Thyroid gland (tissue), 4 donors: ENCODE measurements at regions not wholly inside any gene's neighbourhood (a gene's known extent, or its start where the extent isn't known, plus 50 kb on each side); places are given as distances from the start of the nearest gene placed in this dataset.

Experiments used
- DNase-seq, 2 donors: peaks; one replicate each; pipeline ENCODE4 v3.0.0-alpha.2; 2019
- H3K27ac ChIP-seq, 3 donors: fragments of 200-600 bp; sonication (generic); 1 replicate in 2 of 3; 2 replicates in 1 of 3; pipeline ENCODE4 v1.5.1; 2016 to 2019; ENCODE audit warnings: mild to moderate bottlenecking in 1 of 3, moderate library complexity in 1 of 3
- H3K27me3 ChIP-seq: fragments of 200-600 bp; sonication (generic); one replicate; pipeline ENCODE4 v1.5.1; 2019
- H3K36me3 ChIP-seq, 2 donors: fragments of 200-600 bp; sonication (generic); one replicate each; pipeline ENCODE4 v1.5.1; 2016 to 2019
- H3K4me1 ChIP-seq, 2 donors: fragments of 200-600 bp; sonication (generic); one replicate each; pipeline ENCODE4 v1.5.1; 2017 to 2019
- H3K4me3 ChIP-seq, 3 donors: fragments of 200-600 bp; sonication (generic); replicated peaks in 1 of 3; 1 replicate in 2 of 3; 2 replicates in 1 of 3; pipeline ENCODE4 v1.5.1; 2016; ENCODE audit warnings: mild to moderate bottlenecking in 1 of 3
- H3K9me3 ChIP-seq: fragments of 200-600 bp; sonication (generic); one replicate; pipeline ENCODE4 v1.5.1; 2017
- CTCF ChIP-seq, 6 experiments: fragments of 200-600 bp in 3 of 6; fragments of 450-650 bp in 3 of 6; sonication (generic) in 3 of 6; IDR thresholded peaks; one replicate each; pipeline ENCODE4 v1.5.1; 2016 to 2019; ENCODE audit warnings: antibody characterized with exemption in 6 of 6, mild to moderate bottlenecking in 2 of 6, inconsistent platforms in 1 of 6, moderate library complexity in 1 of 6
- POLR2A ChIP-seq, 2 donors: fragments of 450-650 bp; IDR thresholded peaks; one replicate each; pipeline ENCODE4 v1.6.1; 2017; ENCODE audit warnings: antibody characterized with exemption in 2 of 2, mild to moderate bottlenecking in 2 of 2, moderate library complexity in 1 of 2
- WGBS, 2 donors: methylation state at CpG; one replicate each; pipeline ENCODE4 v1.1.5; 2017; 5-methylcytosine and 5-hydroxymethylcytosine counted together
- intact Hi-C: fragments of 100-400 bp; cut with DNase I; formaldehyde crosslinking; loops from one replicate; pipeline ENCODE4 v1.15.1; 2023

- TF ChIP-seq CTCF (IDR thresholded peaks at IDR 0.05) (no peak), POLR2A (IDR thresholded peaks at IDR 0.05) (no peak)
- 62 to 67% methylated on average over 3 of the region's 3 CpGs for WGBS, 2 donors
- no peaks in the 10 kb centered on the region for H3K4me1 ChIP-seq
- no peak overlapping the region for H3K4me3 ChIP-seq
- H3K27ac ChIP-seq, result no peak overlapping the region
- H3K36me3 ChIP-seq, result no peaks in the 10 kb centered on the region
- H3K27me3 ChIP-seq, result no peaks in the 10 kb centered on the region
- intact Hi-C loops, result no loop called here
- no peaks in the 10 kb centered on the region for H3K9me3 ChIP-seq
- no peak for DNase-seq
Observed at GRCh38 chr1:209155546-209155945, 428.0 kb upstream of the CAMK1G start.

- Histone ChIP-seq H3K4me1 (no peaks in the 10 kb centered on the region), H3K36me3 (no peaks in the 10 kb centered on the region), H3K27me3 (no peaks in the 10 kb centered on the region), H3K27ac (no peak overlapping the region), H3K4me3 (no peak overlapping the region), H3K9me3 (no peaks in the 10 kb centered on the region)
- no peak for DNase-seq
- no peak for TF ChIP-seq POLR2A (IDR thresholded peaks at IDR 0.05)
- TF ChIP-seq CTCF (IDR thresholded peaks at IDR 0.05), result no peak
- intact Hi-C loops, result no loop called here
- 81 to 90% methylated on average over 4 of the region's 4 CpGs for WGBS, 2 donors
Observed at GRCh38 chr1:209156991-209157390, 426.5 kb upstream of the CAMK1G start.

GRCh38 chr1:209157546-209158249 lies 425.8 kb upstream of the CAMK1G start:
- no peak for DNase-seq
- intact Hi-C loops, result no loop called here

GRCh38 chr1:209158851-209159250 lies 424.7 kb upstream of the CAMK1G start:
- no peak overlapping the region for H3K27ac ChIP-seq
- no peaks in the 10 kb centered on the region for H3K36me3 ChIP-seq
- no peaks in the 10 kb centered on the region for H3K27me3 ChIP-seq
- H3K9me3 ChIP-seq, result no peaks in the 10 kb centered on the region
- intact Hi-C loops, result no loop called here
- WGBS, 2 donors, result 81 to 89% methylated on average over 1 of the region's 1 CpG
- no peaks in the 10 kb centered on the region for H3K4me1 ChIP-seq
- TF ChIP-seq POLR2A (IDR thresholded peaks at IDR 0.05), result no peak
- TF ChIP-seq CTCF (IDR thresholded peaks at IDR 0.05), result no peak
- H3K4me3 ChIP-seq, result no peak overlapping the region
- no peak for DNase-seq

More at GRCh38 chr1:209157546-209158249, 425.8 kb upstream of the CAMK1G start:
- Histone ChIP-seq H3K4me3 (no peak overlapping the region), H3K27ac (no peak overlapping the region), H3K9me3 (no peaks in the 10 kb centered on the region), H3K27me3 (no peaks in the 10 kb centered on the region), H3K4me1 (no peaks in the 10 kb centered on the region), H3K36me3 (no peaks in the 10 kb centered on the region)
- no peak for TF ChIP-seq POLR2A (IDR thresholded peaks at IDR 0.05)
- TF ChIP-seq CTCF (IDR thresholded peaks at IDR 0.05), result no peak
- WGBS, 2 donors, result 61 to 62% methylated on average over 5 of the region's 5 CpGs

- Histone ChIP-seq H3K4me3 (no peak overlapping the region), H3K27ac (no peak overlapping the region), H3K36me3 (no peaks in the 10 kb centered on the region), H3K4me1 (no peaks in the 10 kb centered on the region), H3K27me3 (no peaks in the 10 kb centered on the region), H3K9me3 (no peaks in the 10 kb centered on the region)
- intact Hi-C loops, result no loop called here
- 24 to 27% methylated on average over 2 of the region's 2 CpGs for WGBS, 2 donors
- no peak for TF ChIP-seq CTCF (IDR thresholded peaks at IDR 0.05)
- no peak for TF ChIP-seq POLR2A (IDR thresholded peaks at IDR 0.05)
- DNase-seq, result peak; percentile 3 to 6
Observed at GRCh38 chr1:209160230-209160629, 423.3 kb upstream of the CAMK1G start.
